ENCODE measurements at regions not wholly inside any gene's neighbourhood (a gene's known extent, or its start where the extent isn't known, plus 50 kb on each side); places are given as distances from the start of the nearest gene placed in this dataset.

GRCh38 chr9:23326597-23326996, 499.4 kb downstream of the ELAVL2 start:
- Histone ChIP-seq H3K9ac (ENCODE audit: low read depth in 1 of 2, low read length in 2 of 2) (no peak overlapping the region), H3K4me3 (ENCODE audit: low read depth in 1 of 2, low read length in 2 of 2) (no peak overlapping the region), H3K27ac (ENCODE audit: low read depth, low read length) (no peak overlapping the region), H3K27me3 (ENCODE audit: control insufficient read depth in 1 of 2, insufficient read depth in 2 of 2, low read length in 2 of 2) (no peaks in the 10 kb centered on the region), H3K36me3 (ENCODE audit: control insufficient read depth in 1 of 2, insufficient read depth in 2 of 2, low read length in 2 of 2) (no peaks in the 10 kb centered on the region), H3K9me3 (ENCODE audit: control insufficient read depth in 1 of 2, low read length in 2 of 2) (peaks cover 3 to 17% of the 10 kb centered on the region in 2 donors), H3K4me1 (ENCODE audit: control insufficient read depth in 1 of 2, insufficient read depth in 2 of 2, low read length in 2 of 2) (no peaks in the 10 kb centered on the region)

GRCh38 chr9:23341346-23341745, 484.7 kb downstream of the ELAVL2 start:
- no peak overlapping the region for H3K4me3 ChIP-seq (ENCODE audit: low read depth in 1 of 2, low read length in 2 of 2)

GRCh38 chr9:23342291-23342690, 483.7 kb downstream of the ELAVL2 start:
- H3K4me1 ChIP-seq (ENCODE audit: control insufficient read depth in 1 of 2, insufficient read depth in 2 of 2, low read length in 2 of 2): no peaks in the 10 kb centered on the region
- H3K4me3 ChIP-seq (ENCODE audit: low read depth in 1 of 2, low read length in 2 of 2): no peak overlapping the region
- H3K27me3 ChIP-seq (ENCODE audit: control insufficient read depth in 1 of 2, insufficient read depth in 2 of 2, low read length in 2 of 2): no peaks in the 10 kb centered on the region
- no peak overlapping the region for H3K9ac ChIP-seq (ENCODE audit: low read depth in 1 of 2, low read length in 2 of 2)
- H3K36me3 ChIP-seq (ENCODE audit: control insufficient read depth in 1 of 2, insufficient read depth in 2 of 2, low read length in 2 of 2): no peaks in the 10 kb centered on the region
- no peak overlapping the region for H3K27ac ChIP-seq (ENCODE audit: low read depth, low read length)
- peaks cover 0 to 5% of the 10 kb centered on the region in 2 donors for H3K9me3 ChIP-seq (ENCODE audit: control insufficient read depth in 1 of 2, low read length in 2 of 2)

More at GRCh38 chr9:23341346-23341745, 484.7 kb downstream of the ELAVL2 start:
- Histone ChIP-seq H3K36me3 (ENCODE audit: control insufficient read depth in 1 of 2, insufficient read depth in 2 of 2, low read length in 2 of 2) (no peaks in the 10 kb centered on the region), H3K27ac (ENCODE audit: low read depth, low read length) (no peak overlapping the region), H3K27me3 (ENCODE audit: control insufficient read depth in 1 of 2, insufficient read depth in 2 of 2, low read length in 2 of 2) (no peaks in the 10 kb centered on the region), H3K4me1 (ENCODE audit: control insufficient read depth in 1 of 2, insufficient read depth in 2 of 2, low read length in 2 of 2) (no peaks in the 10 kb centered on the region), H3K9ac (ENCODE audit: low read depth in 1 of 2, low read length in 2 of 2) (no peak overlapping the region), H3K9me3 (ENCODE audit: control insufficient read depth in 1 of 2, low read length in 2 of 2) (peaks cover 0 to 5% of the 10 kb centered on the region in 2 donors)

- no peaks in the 10 kb centered on the region for H3K4me1 ChIP-seq (ENCODE audit: control insufficient read depth in 1 of 2, insufficient read depth in 2 of 2, low read length in 2 of 2)
- no peak overlapping the region for H3K9ac ChIP-seq (ENCODE audit: low read depth in 1 of 2, low read length in 2 of 2)
- no peaks in the 10 kb centered on the region for H3K27me3 ChIP-seq (ENCODE audit: control insufficient read depth in 1 of 2, insufficient read depth in 2 of 2, low read length in 2 of 2)
- peaks cover 0 to 5% of the 10 kb centered on the region in 2 donors for H3K9me3 ChIP-seq (ENCODE audit: control insufficient read depth in 1 of 2, low read length in 2 of 2)
- no peaks in the 10 kb centered on the region for H3K36me3 ChIP-seq (ENCODE audit: control insufficient read depth in 1 of 2, insufficient read depth in 2 of 2, low read length in 2 of 2)
- no peak overlapping the region for H3K4me3 ChIP-seq (ENCODE audit: low read depth in 1 of 2, low read length in 2 of 2)
- H3K27ac ChIP-seq (ENCODE audit: low read depth, low read length): no peak overlapping the region
Observed at GRCh38 chr9:23343226-23343625, 482.8 kb downstream of the ELAVL2 start.

- Histone ChIP-seq H3K9me3 (ENCODE audit: control insufficient read depth in 1 of 2, low read length in 2 of 2) (peaks cover 8 to 15% of the 10 kb centered on the region in 2 donors), H3K9ac (ENCODE audit: low read depth in 1 of 2, low read length in 2 of 2) (no peak overlapping the region), H3K27ac (ENCODE audit: low read depth, low read length) (no peak overlapping the region)
Observed at GRCh38 chr9:23361096-23361495, 464.9 kb downstream of the ELAVL2 start.

GRCh38 chr9:23372703-23373102, 453.3 kb downstream of the ELAVL2 start:
- Histone ChIP-seq H3K36me3 (ENCODE audit: control insufficient read depth in 1 of 2, insufficient read depth in 2 of 2, low read length in 2 of 2) (no peaks in the 10 kb centered on the region), H3K9me3 (ENCODE audit: control insufficient read depth in 1 of 2, low read length in 2 of 2) (no peaks in the 10 kb centered on the region), H3K4me1 (ENCODE audit: control insufficient read depth in 1 of 2, insufficient read depth in 2 of 2, low read length in 2 of 2) (no peaks in the 10 kb centered on the region), H3K9ac (ENCODE audit: low read depth in 1 of 2, low read length in 2 of 2) (no peak overlapping the region), H3K4me3 (ENCODE audit: low read depth in 1 of 2, low read length in 2 of 2) (no peak overlapping the region), H3K27me3 (ENCODE audit: control insufficient read depth in 1 of 2, insufficient read depth in 2 of 2, low read length in 2 of 2) (no peaks in the 10 kb centered on the region), H3K27ac (ENCODE audit: low read depth, low read length) (no peak overlapping the region)

More at GRCh38 chr9:23361096-23361495, 464.9 kb downstream of the ELAVL2 start:
- Histone ChIP-seq H3K4me1 (ENCODE audit: control insufficient read depth in 1 of 2, insufficient read depth in 2 of 2, low read length in 2 of 2) (no peaks in the 10 kb centered on the region), H3K27me3 (ENCODE audit: control insufficient read depth in 1 of 2, insufficient read depth in 2 of 2, low read length in 2 of 2) (no peaks in the 10 kb centered on the region), H3K36me3 (ENCODE audit: control insufficient read depth in 1 of 2, insufficient read depth in 2 of 2, low read length in 2 of 2) (no peaks in the 10 kb centered on the region), H3K4me3 (ENCODE audit: low read depth in 1 of 2, low read length in 2 of 2) (no peak overlapping the region)

- H3K36me3 ChIP-seq (ENCODE audit: control insufficient read depth in 1 of 2, insufficient read depth in 2 of 2, low read length in 2 of 2): no peaks in the 10 kb centered on the region
- peaks cover 0 to 5% of the 10 kb centered on the region in 2 donors for H3K4me1 ChIP-seq (ENCODE audit: control insufficient read depth in 1 of 2, insufficient read depth in 2 of 2, low read length in 2 of 2)
- no peak overlapping the region for H3K27ac ChIP-seq (ENCODE audit: low read depth, low read length)
- no peak overlapping the region for H3K4me3 ChIP-seq (ENCODE audit: low read depth in 1 of 2, low read length in 2 of 2)
- no peak overlapping the region for H3K9ac ChIP-seq (ENCODE audit: low read depth in 1 of 2, low read length in 2 of 2)
- no peaks in the 10 kb centered on the region for H3K9me3 ChIP-seq (ENCODE audit: control insufficient read depth in 1 of 2, low read length in 2 of 2)
- no peaks in the 10 kb centered on the region for H3K27me3 ChIP-seq (ENCODE audit: control insufficient read depth in 1 of 2, insufficient read depth in 2 of 2, low read length in 2 of 2)
Observed at GRCh38 chr9:23375511-23375910, 450.5 kb downstream of the ELAVL2 start.

GRCh38 chr9:23379842-23380241, 446.2 kb downstream of the ELAVL2 start:
- peaks cover 0 to 6% of the 10 kb centered on the region in 2 donors for H3K4me1 ChIP-seq (ENCODE audit: control insufficient read depth in 1 of 2, insufficient read depth in 2 of 2, low read length in 2 of 2)
- no peak overlapping the region for H3K9ac ChIP-seq (ENCODE audit: low read depth in 1 of 2, low read length in 2 of 2)
- no peaks in the 10 kb centered on the region for H3K36me3 ChIP-seq (ENCODE audit: control insufficient read depth in 1 of 2, insufficient read depth in 2 of 2, low read length in 2 of 2)
- no peak overlapping the region for H3K4me3 ChIP-seq (ENCODE audit: low read depth in 1 of 2, low read length in 2 of 2)
- no peak overlapping the region for H3K27ac ChIP-seq (ENCODE audit: low read depth, low read length)
- no peaks in the 10 kb centered on the region for H3K9me3 ChIP-seq (ENCODE audit: control insufficient read depth in 1 of 2, low read length in 2 of 2)
- no peaks in the 10 kb centered on the region for H3K27me3 ChIP-seq (ENCODE audit: control insufficient read depth in 1 of 2, insufficient read depth in 2 of 2, low read length in 2 of 2)

GRCh38 chr9:23380821-23381220, 445.2 kb downstream of the ELAVL2 start:
- Histone ChIP-seq H3K9me3 (ENCODE audit: control insufficient read depth in 1 of 2, low read length in 2 of 2) (no peaks in the 10 kb centered on the region), H3K27me3 (ENCODE audit: control insufficient read depth in 1 of 2, insufficient read depth in 2 of 2, low read length in 2 of 2) (no peaks in the 10 kb centered on the region), H3K9ac (ENCODE audit: low read depth in 1 of 2, low read length in 2 of 2) (no peak overlapping the region), H3K36me3 (ENCODE audit: control insufficient read depth in 1 of 2, insufficient read depth in 2 of 2, low read length in 2 of 2) (no peaks in the 10 kb centered on the region), H3K4me3 (ENCODE audit: low read depth in 1 of 2, low read length in 2 of 2) (no peak overlapping the region), H3K27ac (ENCODE audit: low read depth, low read length) (no peak overlapping the region), H3K4me1 (ENCODE audit: control insufficient read depth in 1 of 2, insufficient read depth in 2 of 2, low read length in 2 of 2) (peaks cover 0 to 6% of the 10 kb centered on the region in 2 donors)

- no peak overlapping the region for H3K27ac ChIP-seq (ENCODE audit: low read depth, low read length)
- no peak overlapping the region for H3K4me3 ChIP-seq (ENCODE audit: low read depth in 1 of 2, low read length in 2 of 2)
- H3K4me1 ChIP-seq (ENCODE audit: control insufficient read depth in 1 of 2, insufficient read depth in 2 of 2, low read length in 2 of 2): peaks cover 0 to 6% of the 10 kb centered on the region in 2 donors
- H3K36me3 ChIP-seq (ENCODE audit: control insufficient read depth in 1 of 2, insufficient read depth in 2 of 2, low read length in 2 of 2): no peaks in the 10 kb centered on the region
- no peaks in the 10 kb centered on the region for H3K9me3 ChIP-seq (ENCODE audit: control insufficient read depth in 1 of 2, low read length in 2 of 2)
- no peak overlapping the region for H3K9ac ChIP-seq (ENCODE audit: low read depth in 1 of 2, low read length in 2 of 2)
- no peaks in the 10 kb centered on the region for H3K27me3 ChIP-seq (ENCODE audit: control insufficient read depth in 1 of 2, insufficient read depth in 2 of 2, low read length in 2 of 2)
Observed at GRCh38 chr9:23382418-23382817, 443.6 kb downstream of the ELAVL2 start.

GRCh38 chr9:23394189-23394588, 431.9 kb downstream of the ELAVL2 start:
- Histone ChIP-seq H3K27me3 (ENCODE audit: control insufficient read depth in 1 of 2, insufficient read depth in 2 of 2, low read length in 2 of 2) (no peaks in the 10 kb centered on the region), H3K4me3 (ENCODE audit: low read depth in 1 of 2, low read length in 2 of 2) (no peak overlapping the region), H3K4me1 (ENCODE audit: control insufficient read depth in 1 of 2, insufficient read depth in 2 of 2, low read length in 2 of 2) (no peaks in the 10 kb centered on the region), H3K9ac (ENCODE audit: low read depth in 1 of 2, low read length in 2 of 2) (no peak overlapping the region), H3K36me3 (ENCODE audit: control insufficient read depth in 1 of 2, insufficient read depth in 2 of 2, low read length in 2 of 2) (no peaks in the 10 kb centered on the region), H3K9me3 (ENCODE audit: control insufficient read depth in 1 of 2, low read length in 2 of 2) (no peaks in the 10 kb centered on the region), H3K27ac (ENCODE audit: low read depth, low read length) (no peak overlapping the region)
